OCI-LY7 (cell line): ENCODE measurements at regions not wholly inside any gene's neighbourhood (a gene's known extent, or its start where the extent isn't known, plus 50 kb on each side); places are given as distances from the start of the nearest gene placed in this dataset.

Experiments
- EZH2phosphoT487 ChIP-seq: fragments of 200-600 bp; sonication (generic); IDR thresholded peaks from 2 replicates; pipeline ENCODE4 v1.6.1; 2018; ENCODE audit warnings: low read depth, borderline replicate concordance, mild to moderate bottlenecking, mixed run types, antibody characterized with exemption, low read length, moderate library complexity, mixed read lengths
- TF ChIP-seq, protein P1 (sequence below): fragments of 200-600 bp; sonication (generic); conservative IDR thresholded peaks from 2 replicates; pipeline ENCODE4 v1.5.1; 2014; ENCODE audit warnings: mild to moderate bottlenecking, antibody characterized with exemption, low read length, moderate library complexity, mixed read lengths

DNA sequence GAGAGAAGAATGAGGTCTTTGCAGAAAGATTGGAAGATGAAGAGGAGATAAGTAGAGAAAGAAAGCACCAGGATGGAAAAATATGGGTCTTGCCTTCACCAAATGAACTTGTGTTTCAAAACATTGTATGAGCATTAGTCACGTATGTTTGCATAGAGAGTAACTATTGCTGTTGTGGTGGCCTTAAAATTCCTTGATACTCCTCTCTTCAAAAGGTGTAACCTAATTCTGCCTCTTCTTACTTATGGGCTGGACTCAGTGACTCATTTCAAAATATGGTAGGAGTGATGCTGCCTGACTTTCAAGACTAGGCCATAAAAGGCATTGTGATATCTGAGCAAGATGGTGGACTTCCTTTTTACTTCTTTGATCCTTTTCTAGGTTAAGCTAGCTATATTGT is 228.7 kb upstream of the ZNF385D start:
- TF ChIP-seq, protein P1, sequence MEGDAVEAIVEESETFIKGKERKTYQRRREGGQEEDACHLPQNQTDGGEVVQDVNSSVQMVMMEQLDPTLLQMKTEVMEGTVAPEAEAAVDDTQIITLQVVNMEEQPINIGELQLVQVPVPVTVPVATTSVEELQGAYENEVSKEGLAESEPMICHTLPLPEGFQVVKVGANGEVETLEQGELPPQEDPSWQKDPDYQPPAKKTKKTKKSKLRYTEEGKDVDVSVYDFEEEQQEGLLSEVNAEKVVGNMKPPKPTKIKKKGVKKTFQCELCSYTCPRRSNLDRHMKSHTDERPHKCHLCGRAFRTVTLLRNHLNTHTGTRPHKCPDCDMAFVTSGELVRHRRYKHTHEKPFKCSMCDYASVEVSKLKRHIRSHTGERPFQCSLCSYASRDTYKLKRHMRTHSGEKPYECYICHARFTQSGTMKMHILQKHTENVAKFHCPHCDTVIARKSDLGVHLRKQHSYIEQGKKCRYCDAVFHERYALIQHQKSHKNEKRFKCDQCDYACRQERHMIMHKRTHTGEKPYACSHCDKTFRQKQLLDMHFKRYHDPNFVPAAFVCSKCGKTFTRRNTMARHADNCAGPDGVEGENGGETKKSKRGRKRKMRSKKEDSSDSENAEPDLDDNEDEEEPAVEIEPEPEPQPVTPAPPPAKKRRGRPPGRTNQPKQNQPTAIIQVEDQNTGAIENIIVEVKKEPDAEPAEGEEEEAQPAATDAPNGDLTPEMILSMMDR: no peak
- TF ChIP-seq EZH2phosphoT487: no peak
